T-cell (primary cell): ENCODE measurements at regions not wholly inside any gene's neighbourhood (a gene's known extent, or its start where the extent isn't known, plus 50 kb on each side); places are given as distances from the start of the nearest gene placed in this dataset.
"Not testable (repeated sequence)": the region's sequence is repeated elsewhere in the genome, so short reads cannot be mapped to it uniquely, and the experiment has no call there.

Experiments used
- ATAC-seq, 4 experiments: fragments of 200-7000 bp in 3 of 4; fragments of 150-1000 bp in 1 of 4; cut with Tn5 transposase; replicated peaks in 1 of 4; 1 replicate in 3 of 4; 2 replicates in 1 of 4; pipeline ENCODE4 v1.10.0; 2021; ENCODE audit warnings: moderate library complexity in 3 of 4, mild to moderate bottlenecking in 2 of 4, moderate number of reproducible peaks in 1 of 4
- CTCF ChIA-PET, 2 donors: fragments of 300-600 bp; sonication (Branson Sonifier 250); formaldehyde crosslinking; loops; one replicate each; lab custom pipeline; 2022; ENCODE audit warnings: antibody characterized with exemption in 2 of 2; lab: Charles Lee
- POLR2A ChIA-PET, 2 donors: fragments of 300-600 bp; sonication (Branson Sonifier 250); formaldehyde crosslinking; loops; one replicate each; lab custom pipeline; 2022; ENCODE audit warnings: antibody characterized with exemption in 2 of 2; lab: Charles Lee
- DNase-seq, 35 experiments: peaks; one replicate each; pipeline versions ENCODE4 v3.0.0 to v3.0.0-alpha.2; 2013 to 2023
- H3K27ac ChIP-seq: one replicate; pipeline ENCODE4 v1.5.1; 2013; ENCODE audit warnings: low read length
- H3K27me3 ChIP-seq, 2 experiments: replicated peaks in 1 of 2; 1 replicate in 1 of 2; 2 replicates in 1 of 2; pipeline versions ENCODE4 v1.6.1 to v1.7.0; 2013; ENCODE audit warnings: low read length in 1 of 2, mixed read lengths in 1 of 2; ENCODE audit not compliant: control insufficient read depth in 2 of 2, insufficient read depth in 2 of 2; ENCODE audit errors: extremely low read depth in 1 of 2
- H3K36me3 ChIP-seq, 2 donors: 1 replicate in 1 of 2; 2 replicates in 1 of 2; pipeline versions ENCODE4 v1.6.1 to v1.7.0; 2013; ENCODE audit warnings: low read length in 1 of 2; ENCODE audit not compliant: control insufficient read depth in 2 of 2, insufficient read depth in 1 of 2; ENCODE audit errors: extremely low read depth in 1 of 2
- H3K4me1 ChIP-seq, 2 experiments: 1 replicate in 1 of 2; 2 replicates in 1 of 2; pipeline versions ENCODE4 v1.6.1 to v1.7.0; 2013; ENCODE audit warnings: low read length in 2 of 2, mixed read lengths in 1 of 2; ENCODE audit not compliant: insufficient read depth in 2 of 2, control insufficient read depth in 1 of 2; ENCODE audit errors: extremely low read depth in 1 of 2
- H3K4me3 ChIP-seq, 2 donors: 1 replicate in 1 of 2; 2 replicates in 1 of 2; pipeline versions ENCODE4 v1.5.1 to v1.7.0; 2013; ENCODE audit warnings: mild to moderate bottlenecking in 2 of 2, low read length in 1 of 2, moderate library complexity in 1 of 2; ENCODE audit not compliant: control insufficient read depth in 1 of 2; ENCODE audit errors: extremely low read depth in 1 of 2
- H3K9me3 ChIP-seq: 2 replicates; pipeline ENCODE4 v1.7.0; 2013
- H3K27ac Mint-ChIP-seq, 2 donors: one replicate each; pipeline ENCODE4 v1.8.0; 2020 to 2021; ENCODE audit warnings: mild to moderate bottlenecking in 2 of 2, mixed read lengths in 2 of 2
- H3K27me3 Mint-ChIP-seq, 2 donors: one replicate each; pipeline ENCODE4 v1.8.0; 2021 to 2022; ENCODE audit warnings: mixed read lengths in 2 of 2
- H3K36me3 Mint-ChIP-seq: one replicate; pipeline ENCODE4 v1.8.0; 2021; ENCODE audit warnings: mixed read lengths
- H3K4me1 Mint-ChIP-seq, 3 donors: one replicate each; pipeline ENCODE4 v1.8.0; 2020 to 2022; ENCODE audit warnings: mixed read lengths in 3 of 3, mild to moderate bottlenecking in 1 of 3
- H3K4me3 Mint-ChIP-seq, 3 donors: one replicate each; pipeline ENCODE4 v1.8.0; 2020 to 2022; ENCODE audit warnings: mild to moderate bottlenecking in 3 of 3, mixed read lengths in 3 of 3, moderate library complexity in 3 of 3
- H3K9me3 Mint-ChIP-seq, 3 donors: one replicate each; pipeline ENCODE4 v1.8.0; 2020 to 2022; ENCODE audit warnings: mixed read lengths in 3 of 3
- WGBS: methylation state at CpG from one replicate; pipeline ENCODE4 v1.1.5; 2013; ENCODE audit warnings: missing lambda C conversion rate; ENCODE audit not compliant: insufficient coverage; 5-methylcytosine and 5-hydroxymethylcytosine counted together

GRCh38 chr2:76157531-76157930 lies 446.8 kb upstream of the GCFC2 start:
- Mint-ChIP-seq H3K27ac (no peak overlapping the region), H3K9me3 (peaks cover 0 to 9% (median 8%) of the 10 kb centered on the region in 3 donors), H3K27me3 (no peaks in the 10 kb centered on the region), H3K36me3 (no peaks in the 10 kb centered on the region), H3K4me1 (no peaks in the 10 kb centered on the region), H3K4me3 (no peak overlapping the region)
- H3K36me3 ChIP-seq: no peaks in the 10 kb centered on the region
- 83% methylated on average over 1 of the region's 2 CpGs for WGBS
- no peaks in the 10 kb centered on the region for H3K9me3 ChIP-seq
- ChIA-PET POLR2A (no interaction called here), CTCF (no interaction called here)
- H3K4me1 ChIP-seq: no peaks in the 10 kb centered on the region
- no peak for ATAC-seq
- no peak for DNase-seq
- no peak overlapping the region for H3K27ac ChIP-seq
- no peak overlapping the region for H3K4me3 ChIP-seq
- H3K27me3 ChIP-seq: no peaks in the 10 kb centered on the region

DNA sequence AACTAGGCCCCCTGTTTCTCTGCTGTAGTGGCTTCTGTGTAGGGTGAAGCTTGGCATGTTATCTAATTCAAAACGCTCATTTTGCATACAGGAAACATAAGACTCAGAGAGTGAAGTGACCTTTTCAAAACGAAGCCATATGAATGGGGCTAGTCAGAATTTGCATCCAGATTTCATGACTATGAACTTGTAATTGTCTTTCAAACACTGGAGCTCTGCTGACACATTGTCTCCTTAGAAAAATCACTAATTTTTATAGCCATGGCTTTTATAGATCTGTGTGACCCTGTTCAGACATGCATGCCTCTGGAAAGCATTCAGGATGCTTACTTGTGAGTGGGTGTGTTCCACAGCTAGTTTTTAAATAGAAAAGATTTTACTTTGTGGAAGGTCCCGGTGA lies 444.3 kb upstream of the GCFC2 start:
- no peaks in the 10 kb centered on the region for H3K9me3 Mint-ChIP-seq
- no peak overlapping the region for H3K4me3 Mint-ChIP-seq
- H3K4me1 ChIP-seq: no peaks in the 10 kb centered on the region
- no peaks in the 10 kb centered on the region for H3K27me3 Mint-ChIP-seq
- no peaks in the 10 kb centered on the region for H3K27me3 ChIP-seq
- ATAC-seq (no peak), DNase-seq (no peak)
- H3K4me3 ChIP-seq: no peak overlapping the region
- no peak overlapping the region for H3K27ac ChIP-seq
- CTCF ChIA-PET: no interaction called here
- no peaks in the 10 kb centered on the region for H3K36me3 Mint-ChIP-seq
- H3K9me3 ChIP-seq: no peaks in the 10 kb centered on the region
- H3K4me1 Mint-ChIP-seq: no peaks in the 10 kb centered on the region
- H3K36me3 ChIP-seq: no peaks in the 10 kb centered on the region
- H3K27ac Mint-ChIP-seq: no peak overlapping the region
- 0% methylated on average over 1 of the region's 3 CpGs for WGBS
- POLR2A ChIA-PET: no interaction called here

- H3K36me3 ChIP-seq: no peaks in the 10 kb centered on the region
- Mint-ChIP-seq H3K27me3 (no peaks in the 10 kb centered on the region), H3K36me3 (no peaks in the 10 kb centered on the region), H3K4me1 (no peaks in the 10 kb centered on the region), H3K27ac (no peak overlapping the region), H3K4me3 (no peak overlapping the region), H3K9me3 (peaks cover 14 to 19% (median 15%) of the 10 kb centered on the region in 3 donors)
- CTCF ChIA-PET: no interaction called here
- H3K9me3 ChIP-seq: no peaks in the 10 kb centered on the region
- H3K4me1 ChIP-seq: no peaks in the 10 kb centered on the region
- H3K4me3 ChIP-seq: no peak overlapping the region
- H3K27me3 ChIP-seq: no peaks in the 10 kb centered on the region
- no peak for ATAC-seq
- no peak for DNase-seq
- H3K27ac ChIP-seq: no peak overlapping the region
- POLR2A ChIA-PET: no interaction called here
Measured at GRCh38 chr2:76149846-76150245, 439.1 kb upstream of the GCFC2 start.

DNA sequence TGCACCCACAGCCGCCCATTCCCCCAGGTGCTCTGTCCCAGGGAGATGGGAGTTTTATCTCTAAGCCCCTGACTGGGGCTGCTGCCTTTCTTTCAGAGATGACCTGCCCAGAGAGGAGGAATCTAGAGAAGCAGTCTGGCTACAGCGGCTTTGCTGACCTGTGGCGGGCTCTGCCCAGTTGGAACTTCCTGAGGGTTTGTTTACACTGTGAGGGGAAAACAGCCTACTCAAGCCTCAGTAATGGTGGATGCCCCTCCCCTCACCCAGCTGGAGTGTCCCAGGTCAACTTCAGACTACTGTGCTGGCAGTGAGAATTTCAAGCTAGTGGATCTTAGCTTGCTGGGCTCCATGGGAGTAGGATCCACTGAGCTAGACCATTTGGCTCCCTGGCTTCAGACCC lies 428.6 kb upstream of the GCFC2 start:
- WGBS: no CpG with 5 or more reads among the region's 3 CpGs
- H3K36me3 ChIP-seq, POLR2A ChIA-PET, H3K27me3 ChIP-seq, H3K27ac ChIP-seq, DNase-seq, H3K9me3 ChIP-seq, H3K4me1 Mint-ChIP-seq, H3K27ac Mint-ChIP-seq, H3K36me3 Mint-ChIP-seq, ATAC-seq, H3K4me3 ChIP-seq, CTCF ChIA-PET, H3K4me1 ChIP-seq, H3K27me3 Mint-ChIP-seq, H3K4me3 Mint-ChIP-seq: not testable (repeated sequence)
- H3K9me3 Mint-ChIP-seq: peaks cover 27 to 43% (median 30%) of the 10 kb centered on the region in 3 donors

DNA sequence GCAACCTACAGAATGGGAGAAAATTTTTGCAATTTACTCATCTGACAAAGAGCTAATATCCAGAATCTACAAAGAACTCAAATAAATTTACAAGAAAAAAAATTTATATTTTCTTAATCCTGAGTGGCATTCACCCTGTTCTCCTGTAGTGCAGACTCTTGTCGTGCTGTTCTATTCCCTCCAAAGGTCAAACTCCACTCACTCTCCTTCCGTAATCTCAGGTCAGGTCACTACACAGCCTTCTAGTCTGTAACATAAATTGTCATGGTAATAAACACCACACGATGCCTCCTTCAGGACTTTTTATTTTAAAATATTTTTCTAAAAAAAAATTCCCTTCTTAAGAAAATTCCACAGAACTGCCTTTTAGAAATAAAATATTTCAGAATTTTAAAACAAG lies 417.9 kb upstream of the GCFC2 start:
- no peaks in the 10 kb centered on the region for H3K4me1 Mint-ChIP-seq
- Histone ChIP-seq H3K4me1 (no peaks in the 10 kb centered on the region), H3K4me3 (no peak overlapping the region), H3K36me3 (no peaks in the 10 kb centered on the region), H3K9me3 (no peaks in the 10 kb centered on the region), H3K27me3 (no peaks in the 10 kb centered on the region), H3K27ac (no peak overlapping the region)
- WGBS: no CpG with 5 or more reads among the region's 3 CpGs
- H3K9me3 Mint-ChIP-seq: peaks cover 0 to 4% (median 4%) of the 10 kb centered on the region in 3 donors
- H3K27ac Mint-ChIP-seq: no peak overlapping the region
- ATAC-seq (no peak), DNase-seq (no peak)
- no peak overlapping the region for H3K4me3 Mint-ChIP-seq
- no peaks in the 10 kb centered on the region for H3K27me3 Mint-ChIP-seq
- no peaks in the 10 kb centered on the region for H3K36me3 Mint-ChIP-seq
- ChIA-PET POLR2A (no interaction called here), CTCF (no interaction called here)

- ATAC-seq: no peak
- Mint-ChIP-seq H3K36me3 (no peaks in the 10 kb centered on the region), H3K27ac (no peak overlapping the region), H3K27me3 (no peaks in the 10 kb centered on the region), H3K4me3 (no peak overlapping the region), H3K9me3 (peaks cover 3 to 10% (median 4%) of the 10 kb centered on the region in 3 donors), H3K4me1 (no peaks in the 10 kb centered on the region)
- CTCF ChIA-PET: no interaction called here
- Histone ChIP-seq H3K27ac (no peak overlapping the region), H3K4me3 (no peak overlapping the region), H3K9me3 (no peaks in the 10 kb centered on the region), H3K36me3 (no peaks in the 10 kb centered on the region), H3K4me1 (no peaks in the 10 kb centered on the region), H3K27me3 (no peaks in the 10 kb centered on the region)
- WGBS: no CpG with 5 or more reads among the region's 1 CpG
- POLR2A ChIA-PET: no interaction called here
- no peak for DNase-seq
Measured at GRCh38 chr2:76120176-76120575, 409.5 kb upstream of the GCFC2 start.

DNA sequence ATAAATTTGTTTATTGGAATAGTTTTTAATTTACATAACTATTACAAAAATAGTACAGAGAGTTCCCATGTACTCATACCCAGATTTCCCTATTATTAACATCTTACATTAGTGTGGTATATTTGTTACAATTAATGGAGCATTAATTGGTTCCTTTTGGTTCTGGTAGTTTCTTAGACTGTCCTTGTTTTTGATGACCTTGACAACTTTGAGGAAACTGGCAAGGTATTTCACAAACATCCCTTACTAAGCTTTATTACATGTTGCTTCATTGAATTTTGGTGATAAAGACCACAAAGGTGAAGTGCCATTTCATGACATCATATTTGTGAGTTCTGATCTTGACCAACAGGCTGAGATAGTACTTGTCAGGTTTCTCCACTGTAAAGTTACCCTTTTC lies 379.0 kb upstream of the GCFC2 start:
- no peak overlapping the region for H3K27ac ChIP-seq
- ChIA-PET CTCF (no interaction called here), POLR2A (no interaction called here)
- no peaks in the 10 kb centered on the region for H3K4me1 Mint-ChIP-seq
- H3K9me3 Mint-ChIP-seq: peaks cover 10 to 13% (median 12%) of the 10 kb centered on the region in 3 donors
- DNase-seq (no peak), ATAC-seq (no peak)
- H3K27me3 Mint-ChIP-seq: no peaks in the 10 kb centered on the region
- H3K27ac Mint-ChIP-seq: no peak overlapping the region
- no peak overlapping the region for H3K4me3 ChIP-seq
- no peaks in the 10 kb centered on the region for H3K4me1 ChIP-seq
- no peaks in the 10 kb centered on the region for H3K36me3 Mint-ChIP-seq
- H3K9me3 ChIP-seq: no peaks in the 10 kb centered on the region
- H3K36me3 ChIP-seq: no peaks in the 10 kb centered on the region
- H3K27me3 ChIP-seq: no peaks in the 10 kb centered on the region
- no peak overlapping the region for H3K4me3 Mint-ChIP-seq
